HEK293T (cell line): ENCODE measurements at regions not wholly inside any gene's neighbourhood (a gene's known extent, or its start where the extent isn't known, plus 50 kb on each side); places are given as distances from the start of the nearest gene placed in this dataset.

Experiments
- CTBP1 ChIP-seq: fragments of 450-650 bp; IDR thresholded peaks from 2 replicates; pipeline ENCODE4 v1.6.1; 2016; ENCODE audit warnings: borderline replicate concordance
- ELF4 ChIP-seq: fragments of 450-650 bp; IDR thresholded peaks from 2 replicates; pipeline ENCODE4 v1.6.1; 2017; ENCODE audit warnings: antibody characterized with exemption
- FOXA1 ChIP-seq: fragments of 450-650 bp; IDR thresholded peaks from 2 replicates; pipeline ENCODE4 v1.6.1; 2016; ENCODE audit warnings: mild to moderate bottlenecking
- FOXM1 ChIP-seq: fragments of 450-650 bp; IDR thresholded peaks from 2 replicates; pipeline ENCODE4 v1.6.1; 2017; ENCODE audit warnings: mild to moderate bottlenecking, borderline replicate concordance
- HDGF ChIP-seq: fragments of 450-650 bp; IDR thresholded peaks from 2 replicates; pipeline ENCODE4 v1.6.1; 2017; ENCODE audit warnings: antibody characterized with exemption, borderline replicate concordance
- L3MBTL2 ChIP-seq: fragments of 450-650 bp; conservative IDR thresholded peaks from 2 replicates; pipeline ENCODE4 v1.6.1; 2016; ENCODE audit warnings: mild to moderate bottlenecking
- NFRKB ChIP-seq: fragments of 450-650 bp; IDR thresholded peaks from 2 replicates; pipeline ENCODE4 v1.6.1; 2016; ENCODE audit warnings: mild to moderate bottlenecking, moderate library complexity
- SP1 ChIP-seq: fragments of 450-650 bp; IDR thresholded peaks from 2 replicates; pipeline ENCODE4 v1.6.1; 2017
- SUZ12 ChIP-seq: fragments of 450-650 bp; IDR thresholded peaks from 2 replicates; pipeline ENCODE4 v1.6.1; 2016; ENCODE audit warnings: mild to moderate bottlenecking
- ZNF384 ChIP-seq: fragments of 450-650 bp; IDR thresholded peaks from 2 replicates; pipeline ENCODE4 v1.6.1; 2016

- TF ChIP-seq SUZ12 (no peak), ELF4 (no peak), SP1 (no peak), FOXM1 (no peak), NFRKB (no peak), FOXA1 (no peak), CTBP1 (no peak), L3MBTL2 (no peak), HDGF (no peak), ZNF384 (no peak)
Observed at GRCh38 chr13:58985845-58986244, 1177.9 kb downstream of the DIAPH3 start.
